GM06990 (cell line): ENCODE measurements at regions not wholly inside any gene's neighbourhood (a gene's known extent, or its start where the extent isn't known, plus 50 kb on each side); places are given as distances from the start of the nearest gene placed in this dataset.

Source experiments
- DNase-seq: peaks from one replicate; pipeline ENCODE4 v3.0.0-alpha.2; 2011; ENCODE audit not compliant: insufficient read length; ENCODE audit errors: extremely low read depth
- H3K27me3 ChIP-seq: replicated peaks from 2 replicates; pipeline ENCODE4 v1.6.0; 2011; ENCODE audit warnings: low read length; ENCODE audit not compliant: control insufficient read depth, insufficient read depth
- H3K36me3 ChIP-seq: 2 replicates; pipeline ENCODE4 v1.5.1; 2011; ENCODE audit warnings: low read length; ENCODE audit not compliant: control insufficient read depth, insufficient read depth
- H3K4me3 ChIP-seq: replicated peaks from 2 replicates; pipeline ENCODE4 v1.5.1; 2011; ENCODE audit warnings: low read depth, mild to moderate bottlenecking, control low read depth, low read length
- CTCF ChIP-seq: IDR thresholded peaks from 2 replicates; pipeline ENCODE4 v1.5.1; 2011; ENCODE audit warnings: low read length, control low read depth, mild to moderate bottlenecking, inconsistent platforms; ENCODE audit not compliant: insufficient read depth, poor library complexity, severe bottlenecking

DNA sequence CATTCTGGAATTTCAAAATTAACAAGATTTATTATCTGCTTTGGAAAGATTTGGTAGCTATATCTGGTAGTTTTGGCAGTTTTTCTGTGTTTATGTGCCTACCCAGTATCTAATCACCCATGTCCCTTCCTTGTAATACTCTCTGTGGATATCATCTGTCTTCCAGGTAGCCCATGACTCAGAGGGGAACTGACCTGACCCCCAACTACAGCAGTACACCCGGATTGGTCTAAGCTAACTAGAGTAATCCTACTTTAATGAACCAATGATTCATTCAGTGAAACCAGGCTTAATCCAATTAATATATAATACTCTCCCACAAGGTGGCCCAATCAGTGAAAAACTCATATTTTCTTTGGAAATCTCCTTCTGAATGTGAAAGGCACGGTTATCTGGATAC, 295.3 kb upstream of the SULF2 start:
- no peaks in the 10 kb centered on the region for H3K27me3 ChIP-seq
- no peak for TF ChIP-seq CTCF
- no peaks in the 10 kb centered on the region for H3K36me3 ChIP-seq
- no peak for DNase-seq
- H3K4me3 ChIP-seq = no peak overlapping the region

DNA sequence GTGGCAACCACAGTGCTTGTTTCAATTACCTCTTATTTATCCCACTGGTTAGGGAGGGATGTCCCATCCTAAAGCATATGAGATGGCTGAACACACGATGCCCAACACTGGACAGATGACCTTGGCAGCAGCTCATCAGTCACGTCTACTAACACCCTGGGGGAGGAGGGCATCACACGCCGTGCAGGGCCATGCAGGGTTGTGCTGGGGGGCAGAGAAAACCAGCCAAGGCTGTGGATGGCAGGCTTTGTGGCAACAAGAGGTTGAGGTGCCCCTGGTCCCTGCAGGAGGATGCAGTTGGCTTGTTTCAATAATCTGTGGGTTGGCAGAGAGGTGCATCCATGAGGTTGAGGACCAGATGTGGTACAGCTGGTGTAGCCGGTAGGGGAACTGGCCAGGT, 293.7 kb upstream of the SULF2 start:
- H3K36me3 ChIP-seq = no peaks in the 10 kb centered on the region
- no peak overlapping the region for H3K4me3 ChIP-seq
- no peak for DNase-seq
- no peak for TF ChIP-seq CTCF
- H3K27me3 ChIP-seq = no peaks in the 10 kb centered on the region

GRCh38 chr20:48076747-48077146, 291.5 kb upstream of the SULF2 start:
- H3K4me3 ChIP-seq = no peak overlapping the region
- H3K27me3 ChIP-seq = no peaks in the 10 kb centered on the region
- no peak for TF ChIP-seq CTCF
- H3K36me3 ChIP-seq = no peaks in the 10 kb centered on the region
- DNase-seq = no peak

GRCh38 chr20:48076247-48076646, 291.0 kb upstream of the SULF2 start:
- H3K36me3 ChIP-seq = no peaks in the 10 kb centered on the region
- DNase-seq = no peak
- TF ChIP-seq CTCF = no peak
- no peaks in the 10 kb centered on the region for H3K27me3 ChIP-seq
- no peak overlapping the region for H3K4me3 ChIP-seq

GRCh38 chr20:48075591-48076174, 290.4 kb upstream of the SULF2 start:
- no peak for TF ChIP-seq CTCF
- no peak for DNase-seq

More at GRCh38 chr20:48075591-48076174, 290.4 kb upstream of the SULF2 start:
- Histone ChIP-seq H3K27me3 (no peaks in the 10 kb centered on the region), H3K36me3 (no peaks in the 10 kb centered on the region), H3K4me3 (no peak overlapping the region)
